B cell (primary cell): ENCODE measurements at regions not wholly inside any gene's neighbourhood (a gene's known extent, or its start where the extent isn't known, plus 50 kb on each side); places are given as distances from the start of the nearest gene placed in this dataset.

ENCODE experiments used
- CTCF ChIP-seq: fragments of 200-600 bp; IDR thresholded peaks from one replicate; pipeline ENCODE4 v1.8.0; 2022; ENCODE audit warnings: antibody characterized with exemption, mild to moderate bottlenecking
- EZH2 ChIP-seq: IDR thresholded peaks from 2 replicates; pipeline ENCODE4 v1.6.1; 2012; ENCODE audit warnings: borderline replicate concordance, low read depth, mild to moderate bottlenecking, moderate library complexity, low read length; ENCODE audit not compliant: insufficient read depth, poor library complexity, severe bottlenecking

GRCh38 chr13:103289681-103290080 is 223.5 kb upstream of the SLC10A2 start:
- no peak for TF ChIP-seq CTCF
- no peak for TF ChIP-seq EZH2
